B cell (primary cell): ENCODE measurements at regions not wholly inside any gene's neighbourhood (a gene's known extent, or its start where the extent isn't known, plus 50 kb on each side); places are given as distances from the start of the nearest gene placed in this dataset.

Experiments used
- CTCF ChIP-seq: fragments of 200-600 bp; IDR thresholded peaks from one replicate; pipeline ENCODE4 v1.8.0; 2022; ENCODE audit warnings: antibody characterized with exemption, mild to moderate bottlenecking
- EZH2 ChIP-seq: IDR thresholded peaks from 2 replicates; pipeline ENCODE4 v1.6.1; 2012; ENCODE audit warnings: borderline replicate concordance, low read depth, mild to moderate bottlenecking, moderate library complexity, low read length; ENCODE audit not compliant: insufficient read depth, poor library complexity, severe bottlenecking

- TF ChIP-seq CTCF, result no peak
- no peak for TF ChIP-seq EZH2
Observed at GRCh38 chr1:96554364-96554763, 167.2 kb upstream of the PTBP2 start.
